GM12873 (cell line): ENCODE measurements at regions not wholly inside any gene's neighbourhood (a gene's known extent, or its start where the extent isn't known, plus 50 kb on each side); places are given as distances from the start of the nearest gene placed in this dataset.

Experiments used
- CTCF ChIP-seq: IDR thresholded peaks from 2 replicates; pipeline ENCODE4 v1.5.1; 2012; ENCODE audit warnings: low read depth, mild to moderate bottlenecking, moderate library complexity, low read length, control low read depth; ENCODE audit not compliant: insufficient read depth; ENCODE audit errors: missing control alignments

GRCh38 chr5:135133698-135134515 is 99.9 kb upstream of the PITX1 start:
- no peak for TF ChIP-seq CTCF

GRCh38 chr5:135133181-135133580 is 99.2 kb upstream of the PITX1 start:
- no peak for TF ChIP-seq CTCF

- no peak for TF ChIP-seq CTCF
These were observed 98.0 kb upstream of the PITX1 start for GRCh38 chr5:135131801-135132680.

- TF ChIP-seq CTCF, result no peak
These were observed 96.5 kb upstream of the PITX1 start for GRCh38 chr5:135130261-135131215.

GRCh38 chr5:135129307-135129706 is 95.3 kb upstream of the PITX1 start:
- TF ChIP-seq CTCF, result no peak

GRCh38 chr5:135128361-135128760 is 94.3 kb upstream of the PITX1 start:
- no peak for TF ChIP-seq CTCF
